ENCODE measurements at regions not wholly inside any gene's neighbourhood (a gene's known extent, or its start where the extent isn't known, plus 50 kb on each side); places are given as distances from the start of the nearest gene placed in this dataset.

GRCh38 chr14:43765474-43765873 lies 741.6 kb downstream of the FSCB start:
- POLR2A ChIA-PET (ENCODE audit: unreplicated experiment), result no interaction called here
- no peaks in the 10 kb centered on the region for H3F3A ChIP-seq (ENCODE audit: low read length, unreplicated experiment)
- H4K20me1 ChIP-seq (ENCODE audit: low read length), result no peaks in the 10 kb centered on the region
- no peak overlapping the region for H2AFZ ChIP-seq (ENCODE audit: low read length)
- no peak overlapping the region for H3K4me2 ChIP-seq (ENCODE audit: low read length)
- CTCF ChIA-PET, result no interaction called here
- BruUV-seq (replicated peaks), result no TSS peak
- intact Hi-C loops (cut with micrococcal nuclease), result no loop called here
- H3K36me3 ChIP-seq (ENCODE audit: low read depth, low read length), result no peaks in the 10 kb centered on the region
- TF ChIP-seq EZH2phosphoT487 (IDR thresholded peaks at IDR 0.05; ENCODE audit: borderline replicate concordance, low read length) (no peak), CTCF (conservative IDR thresholded peaks at IDR 0.05; ENCODE audit: low read depth, low read length) (no peak), EZH2 (IDR thresholded peaks at IDR 0.05; ENCODE audit: low read length, unreplicated experiment) (no peak)
- DNase-seq (peak; percentile 14), ATAC-seq (peak; percentile 56; the same call in 1 of the 2 replicates)
- H3K9me2 ChIP-seq (replicated peaks; ENCODE audit: low read length), result no peaks in the 10 kb centered on the region
- H3K4me1 ChIP-seq (ENCODE audit: insufficient read depth, low read length), result no peaks in the 10 kb centered on the region
- no peaks in the 10 kb centered on the region for H3K79me2 ChIP-seq (ENCODE audit: low read length)
- H3K27ac ChIP-seq (ENCODE audit: low read length), result no peak overlapping the region
- no peaks in the 10 kb centered on the region for H3K9me3 ChIP-seq (ENCODE audit: low read length)
- no peak overlapping the region for H3K4me3 ChIP-seq (ENCODE audit: low read length)
- H3K27me3 ChIP-seq (ENCODE audit: low read length), result no peaks in the 10 kb centered on the region
- no peak overlapping the region for H3K9ac ChIP-seq (ENCODE audit: low read length)

GRCh38 chr14:43764433-43764832 lies 742.6 kb downstream of the FSCB start:
- Histone ChIP-seq H3K36me3 (ENCODE audit: low read depth, low read length) (no peaks in the 10 kb centered on the region), H3K27me3 (ENCODE audit: low read length) (no peaks in the 10 kb centered on the region), H3F3A (ENCODE audit: low read length, unreplicated experiment) (no peaks in the 10 kb centered on the region), H3K27ac (ENCODE audit: low read length) (no peak overlapping the region), H3K4me3 (ENCODE audit: low read length) (no peak overlapping the region), H3K9me2 (replicated peaks; ENCODE audit: low read length) (no peaks in the 10 kb centered on the region), H3K4me1 (ENCODE audit: insufficient read depth, low read length) (no peaks in the 10 kb centered on the region), H3K9me3 (ENCODE audit: low read length) (no peaks in the 10 kb centered on the region), H3K9ac (ENCODE audit: low read length) (no peak overlapping the region), H3K79me2 (ENCODE audit: low read length) (no peaks in the 10 kb centered on the region), H3K4me2 (ENCODE audit: low read length) (no peak overlapping the region), H4K20me1 (ENCODE audit: low read length) (no peaks in the 10 kb centered on the region), H2AFZ (ENCODE audit: low read length) (no peak overlapping the region)
- no TSS peak for BruUV-seq (replicated peaks)
- DNase-seq, result no peak
- ChIA-PET POLR2A (ENCODE audit: unreplicated experiment) (no interaction called here), CTCF (no interaction called here)
- no peak for ATAC-seq
- TF ChIP-seq EZH2 (IDR thresholded peaks at IDR 0.05; ENCODE audit: low read length, unreplicated experiment), result no peak
- TF ChIP-seq EZH2phosphoT487 (IDR thresholded peaks at IDR 0.05; ENCODE audit: borderline replicate concordance, low read length), result no peak
- TF ChIP-seq CTCF (conservative IDR thresholded peaks at IDR 0.05; ENCODE audit: low read depth, low read length), result no peak
- intact Hi-C loops (cut with micrococcal nuclease), result no loop called here

GRCh38 chr14:43755707-43756106 lies 751.4 kb downstream of the FSCB start:
- H3K4me2 ChIP-seq (ENCODE audit: low read length), result no peak overlapping the region
- no peak for ATAC-seq
- H3K9me3 ChIP-seq (ENCODE audit: low read length), result no peaks in the 10 kb centered on the region
- H3K36me3 ChIP-seq (ENCODE audit: low read depth, low read length), result no peaks in the 10 kb centered on the region
- no peaks in the 10 kb centered on the region for H3K9me2 ChIP-seq (replicated peaks; ENCODE audit: low read length)
- TF ChIP-seq EZH2phosphoT487 (IDR thresholded peaks at IDR 0.05; ENCODE audit: borderline replicate concordance, low read length) (no peak), EZH2 (IDR thresholded peaks at IDR 0.05; ENCODE audit: low read length, unreplicated experiment) (no peak), CTCF (conservative IDR thresholded peaks at IDR 0.05; ENCODE audit: low read depth, low read length) (no peak)
- H3F3A ChIP-seq (ENCODE audit: low read length, unreplicated experiment), result no peaks in the 10 kb centered on the region
- BruUV-seq (replicated peaks), result no TSS peak
- H3K27ac ChIP-seq (ENCODE audit: low read length), result no peak overlapping the region
- no peaks in the 10 kb centered on the region for H3K4me1 ChIP-seq (ENCODE audit: insufficient read depth, low read length)
- POLR2A ChIA-PET (ENCODE audit: unreplicated experiment), result no interaction called here
- CTCF ChIA-PET, result no interaction called here
- H3K79me2 ChIP-seq (ENCODE audit: low read length), result no peaks in the 10 kb centered on the region
- H3K27me3 ChIP-seq (ENCODE audit: low read length), result no peaks in the 10 kb centered on the region
- H3K9ac ChIP-seq (ENCODE audit: low read length), result no peak overlapping the region
- no peak overlapping the region for H2AFZ ChIP-seq (ENCODE audit: low read length)
- no peaks in the 10 kb centered on the region for H4K20me1 ChIP-seq (ENCODE audit: low read length)
- no peak for DNase-seq
- intact Hi-C loops (cut with micrococcal nuclease), result no loop called here
- H3K4me3 ChIP-seq (ENCODE audit: low read length), result no peak overlapping the region

All from PC-3 (cell line).